Kidney (tissue), 13 donors: ENCODE measurements at regions not wholly inside any gene's neighbourhood (a gene's known extent, or its start where the extent isn't known, plus 50 kb on each side); places are given as distances from the start of the nearest gene placed in this dataset.
A peak's percentile ranks its signal among the peaks of the same experiment; 100 is the strongest.

Experiments used
- DNase-seq, 5 donors: peaks; one replicate each; pipeline ENCODE4 v3.0.0-alpha.2; 2013 to 2020
- FAIRE-seq: peaks from 2 replicates; lab custom pipeline; 2012; peaks lifted over from hg19 to GRCh38; lab: Jason Lieb, UNC
- H3K27ac ChIP-seq, 2 donors: one replicate each; pipeline ENCODE4 v1.7.0; 2013; ENCODE audit warnings: low read depth in 2 of 2, low read length in 2 of 2, inconsistent platforms in 1 of 2
- H3K27me3 ChIP-seq: one replicate; pipeline ENCODE4 v1.7.1; 2013; ENCODE audit warnings: low read length, inconsistent platforms; ENCODE audit not compliant: control insufficient read depth, insufficient read depth
- H3K36me3 ChIP-seq, 3 donors: one replicate each; pipeline versions ENCODE4 v1.7.0 to v1.7.1; 2013; ENCODE audit warnings: low read length in 3 of 3, control low read depth in 1 of 3, inconsistent platforms in 1 of 3; ENCODE audit not compliant: insufficient read depth in 3 of 3, control insufficient read depth in 2 of 3
- H3K4me1 ChIP-seq, 3 donors: one replicate each; pipeline versions ENCODE4 v1.7.0 to v1.7.1; 2013; ENCODE audit warnings: low read length in 3 of 3, inconsistent platforms in 1 of 3, low read depth in 1 of 3; ENCODE audit not compliant: control insufficient read depth in 2 of 3, insufficient read depth in 2 of 3
- H3K4me3 ChIP-seq, 3 donors: one replicate each; pipeline versions ENCODE4 v1.7.0 to v1.8.1; 2013; ENCODE audit warnings: low read length in 3 of 3, control low read depth in 1 of 3, inconsistent platforms in 1 of 3
- H3K9ac ChIP-seq, 3 donors: one replicate each; pipeline versions ENCODE4 v1.7.0 to v1.7.1; 2013; ENCODE audit warnings: low read length in 3 of 3, control low read depth in 1 of 3, inconsistent platforms in 1 of 3
- H3K9me3 ChIP-seq, 3 donors: one replicate each; pipeline versions ENCODE4 v1.7.0 to v1.7.1; 2013; ENCODE audit warnings: low read length in 3 of 3, control low read depth in 1 of 3, inconsistent platforms in 1 of 3; ENCODE audit not compliant: control insufficient read depth in 2 of 3, insufficient read depth in 1 of 3
- intact Hi-C: fragments of 100-400 bp; cut with DNase I; formaldehyde crosslinking; loops from one replicate; pipeline ENCODE4 v1.11.1; 2022
- TF ChIP-seq, protein P1 (sequence below): IDR thresholded peaks from 3 replicates; pipeline ENCODE4 v1.5.1; 2012; ENCODE audit warnings: mild to moderate bottlenecking, moderate library complexity, borderline replicate concordance; ENCODE audit not compliant: insufficient read depth; ENCODE audit errors: extremely low read depth
- donor health status: control.
- donor health status: control.
- donor health status: control.
- donor health status: control.
- donor health status: control.
- donor health status: DM: yes; HTN: yes; CAD: no.
- donor health status: Normal renal cell carcinoma (clear cell type).

DNA sequence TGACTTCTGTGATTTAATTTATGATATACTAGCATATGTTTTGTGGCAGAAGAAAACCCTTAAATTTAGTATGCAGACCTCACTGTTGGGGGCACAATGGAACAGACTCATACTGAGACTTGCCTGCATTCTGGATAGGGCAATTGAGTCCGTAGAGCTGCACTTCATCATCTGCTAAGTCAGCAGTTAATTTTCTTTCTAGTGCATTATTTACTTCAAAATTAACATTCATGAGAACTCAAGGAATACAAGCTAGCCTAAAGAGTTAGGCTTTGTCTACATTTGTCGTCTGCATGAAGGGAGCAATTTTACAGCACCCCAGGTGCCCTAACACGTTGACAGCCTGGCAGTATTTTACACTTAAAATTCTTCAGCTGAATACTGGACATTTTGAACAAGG is 345.5 kb downstream of the CHL1 start:
- DNase-seq (peak in 2 of 5 donors; percentile 17 to 53), FAIRE-seq (no peak)
- Histone ChIP-seq H3K4me1 (no peaks in the 10 kb centered on the region), H3K9ac (no peak overlapping the region), H3K9me3 (no peaks in the 10 kb centered on the region), H3K27me3 (no peaks in the 10 kb centered on the region), H3K4me3 (no peak overlapping the region), H3K27ac (no peak overlapping the region), H3K36me3 (no peaks in the 10 kb centered on the region)
- TF ChIP-seq, protein P1, sequence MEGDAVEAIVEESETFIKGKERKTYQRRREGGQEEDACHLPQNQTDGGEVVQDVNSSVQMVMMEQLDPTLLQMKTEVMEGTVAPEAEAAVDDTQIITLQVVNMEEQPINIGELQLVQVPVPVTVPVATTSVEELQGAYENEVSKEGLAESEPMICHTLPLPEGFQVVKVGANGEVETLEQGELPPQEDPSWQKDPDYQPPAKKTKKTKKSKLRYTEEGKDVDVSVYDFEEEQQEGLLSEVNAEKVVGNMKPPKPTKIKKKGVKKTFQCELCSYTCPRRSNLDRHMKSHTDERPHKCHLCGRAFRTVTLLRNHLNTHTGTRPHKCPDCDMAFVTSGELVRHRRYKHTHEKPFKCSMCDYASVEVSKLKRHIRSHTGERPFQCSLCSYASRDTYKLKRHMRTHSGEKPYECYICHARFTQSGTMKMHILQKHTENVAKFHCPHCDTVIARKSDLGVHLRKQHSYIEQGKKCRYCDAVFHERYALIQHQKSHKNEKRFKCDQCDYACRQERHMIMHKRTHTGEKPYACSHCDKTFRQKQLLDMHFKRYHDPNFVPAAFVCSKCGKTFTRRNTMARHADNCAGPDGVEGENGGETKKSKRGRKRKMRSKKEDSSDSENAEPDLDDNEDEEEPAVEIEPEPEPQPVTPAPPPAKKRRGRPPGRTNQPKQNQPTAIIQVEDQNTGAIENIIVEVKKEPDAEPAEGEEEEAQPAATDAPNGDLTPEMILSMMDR, result no peak
- intact Hi-C loops, result no loop called here

DNA sequence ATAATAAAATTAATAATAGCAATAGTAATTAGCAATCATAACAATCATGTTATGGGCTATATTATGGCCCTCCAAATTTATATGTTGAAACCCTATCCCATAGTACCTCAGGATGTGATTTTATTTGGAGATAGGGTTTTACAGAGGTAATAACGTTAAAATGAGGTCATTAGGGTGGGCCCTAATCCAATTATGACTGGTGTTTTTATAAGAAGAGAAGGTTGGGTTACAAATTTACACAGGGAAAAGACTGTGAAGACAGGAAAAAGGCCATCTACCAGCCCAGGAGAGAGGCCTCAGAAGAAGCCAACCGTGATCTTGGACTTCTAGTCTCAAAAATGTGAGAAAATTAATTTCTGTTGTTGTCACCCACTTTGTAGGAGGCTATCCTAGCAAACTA is 353.1 kb downstream of the CHL1 start:
- Histone ChIP-seq H3K9me3 (no peaks in the 10 kb centered on the region), H3K9ac (no peak overlapping the region), H3K4me1 (no peaks in the 10 kb centered on the region), H3K27me3 (no peaks in the 10 kb centered on the region), H3K36me3 (no peaks in the 10 kb centered on the region), H3K27ac (no peak overlapping the region), H3K4me3 (no peak overlapping the region)
- no peak for DNase-seq
- no peak for FAIRE-seq
- TF ChIP-seq, protein P1, result no peak
- intact Hi-C loops, result no loop called here

DNA sequence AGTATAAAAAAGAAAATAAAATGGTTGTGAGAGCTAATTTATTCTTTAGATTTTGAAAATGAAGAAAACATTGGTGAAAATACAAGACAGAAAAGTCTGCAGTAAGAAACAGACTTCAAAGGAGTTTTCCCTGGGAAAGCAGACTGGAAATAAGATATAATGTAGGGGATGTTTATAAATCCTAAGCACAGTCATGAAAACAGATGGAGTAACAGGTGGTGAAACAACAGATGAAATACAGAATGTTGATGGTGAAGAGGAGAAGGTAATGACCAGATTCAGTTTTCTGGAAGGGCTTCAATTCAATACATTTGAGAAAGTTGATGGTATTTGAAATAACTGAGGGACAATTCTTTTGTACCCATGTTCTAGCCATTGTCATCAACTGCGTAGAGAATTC is 353.9 kb downstream of the CHL1 start:
- FAIRE-seq (no peak), DNase-seq (no peak)
- intact Hi-C loops, result no loop called here
- TF ChIP-seq, protein P1, result no peak
- H3K4me1 ChIP-seq, result no peaks in the 10 kb centered on the region
- H3K36me3 ChIP-seq, result no peaks in the 10 kb centered on the region
- H3K9ac ChIP-seq, result no peak overlapping the region
- H3K9me3 ChIP-seq, result no peaks in the 10 kb centered on the region
- H3K27me3 ChIP-seq, result no peaks in the 10 kb centered on the region
- H3K27ac ChIP-seq, result no peak overlapping the region
- no peak overlapping the region for H3K4me3 ChIP-seq

DNA sequence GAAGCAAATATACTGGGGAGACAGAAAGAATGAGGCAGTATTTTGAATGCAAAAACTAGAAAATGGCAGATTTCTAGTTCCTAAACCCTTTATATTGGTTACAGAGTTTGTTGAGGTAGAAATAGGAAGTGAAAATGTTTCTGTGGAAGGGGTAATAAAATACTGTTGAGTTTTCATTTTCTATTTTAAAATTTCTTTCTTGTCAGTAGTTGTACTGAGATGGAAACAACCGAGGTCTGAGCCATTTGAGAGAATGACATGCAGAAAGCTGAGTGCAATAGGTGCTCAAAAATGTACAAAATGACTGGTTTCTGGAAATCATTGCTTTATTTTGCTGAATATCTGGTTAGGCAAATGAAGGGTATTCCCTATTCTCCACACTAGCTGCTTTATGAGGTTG is 361.4 kb downstream of the CHL1 start:
- TF ChIP-seq, protein P1, result no peak
- FAIRE-seq (no peak), DNase-seq (no peak)
- Histone ChIP-seq H3K4me1 (no peaks in the 10 kb centered on the region), H3K9me3 (no peaks in the 10 kb centered on the region), H3K4me3 (no peak overlapping the region), H3K27ac (no peak overlapping the region), H3K9ac (no peak overlapping the region), H3K27me3 (no peaks in the 10 kb centered on the region), H3K36me3 (no peaks in the 10 kb centered on the region)
- intact Hi-C loops, result no loop called here
